ENCODE measurements at regions not wholly inside any gene's neighbourhood (a gene's known extent, or its start where the extent isn't known, plus 50 kb on each side); places are given as distances from the start of the nearest gene placed in this dataset.

DNA sequence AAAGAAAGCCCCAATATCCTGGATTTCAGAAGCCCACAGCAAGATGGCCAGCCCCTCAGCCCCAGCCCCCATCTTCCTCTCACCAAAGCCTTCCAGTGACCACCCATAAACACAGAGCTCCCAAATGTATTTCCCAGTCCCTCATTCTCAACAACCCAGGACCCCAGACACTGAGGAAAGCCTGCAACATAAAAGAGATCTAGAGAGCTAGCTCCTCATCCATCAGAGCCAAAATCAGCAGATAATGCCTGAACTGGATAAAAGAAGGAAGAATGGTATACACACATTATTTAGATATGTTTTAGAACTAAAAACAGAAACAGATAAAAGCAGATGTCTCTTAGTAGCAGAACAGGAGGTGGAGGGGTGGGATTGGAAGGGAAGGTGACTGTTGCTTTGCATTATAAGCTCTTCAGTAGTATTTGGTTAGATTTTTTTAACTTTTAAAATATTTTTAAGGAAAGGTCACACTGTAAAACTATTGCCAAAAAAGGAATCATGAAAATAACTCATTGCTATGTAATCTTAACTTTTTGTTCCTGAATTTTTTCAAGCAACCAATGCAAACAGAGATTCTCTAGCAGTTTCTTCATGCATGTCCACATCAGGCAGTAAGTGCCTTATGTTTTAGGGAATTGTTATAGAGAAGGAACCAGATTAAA, 144.2 kb upstream of the PKDCC start:
- DNase-seq = no peak

DNA sequence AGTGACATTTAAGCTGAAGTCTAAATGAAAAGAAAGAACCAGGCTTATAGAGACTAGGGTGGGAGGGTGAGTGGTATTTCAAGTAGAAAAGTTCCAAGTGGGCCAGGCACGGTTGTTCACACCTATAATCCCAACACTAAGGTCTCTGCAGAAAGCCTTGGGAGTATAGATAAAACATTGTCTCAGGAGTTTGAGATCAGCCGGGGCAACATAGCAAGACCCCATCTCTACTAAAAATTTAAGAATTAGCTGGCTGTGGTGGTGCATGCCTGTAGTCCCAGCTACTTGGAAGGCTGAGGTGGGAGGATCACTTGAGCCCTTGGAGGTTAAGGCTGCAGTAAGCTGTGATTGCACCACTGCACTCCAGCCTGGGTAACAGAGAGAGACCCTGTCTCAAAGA, 143.4 kb upstream of the PKDCC start:
- DNase-seq = no peak

DNA sequence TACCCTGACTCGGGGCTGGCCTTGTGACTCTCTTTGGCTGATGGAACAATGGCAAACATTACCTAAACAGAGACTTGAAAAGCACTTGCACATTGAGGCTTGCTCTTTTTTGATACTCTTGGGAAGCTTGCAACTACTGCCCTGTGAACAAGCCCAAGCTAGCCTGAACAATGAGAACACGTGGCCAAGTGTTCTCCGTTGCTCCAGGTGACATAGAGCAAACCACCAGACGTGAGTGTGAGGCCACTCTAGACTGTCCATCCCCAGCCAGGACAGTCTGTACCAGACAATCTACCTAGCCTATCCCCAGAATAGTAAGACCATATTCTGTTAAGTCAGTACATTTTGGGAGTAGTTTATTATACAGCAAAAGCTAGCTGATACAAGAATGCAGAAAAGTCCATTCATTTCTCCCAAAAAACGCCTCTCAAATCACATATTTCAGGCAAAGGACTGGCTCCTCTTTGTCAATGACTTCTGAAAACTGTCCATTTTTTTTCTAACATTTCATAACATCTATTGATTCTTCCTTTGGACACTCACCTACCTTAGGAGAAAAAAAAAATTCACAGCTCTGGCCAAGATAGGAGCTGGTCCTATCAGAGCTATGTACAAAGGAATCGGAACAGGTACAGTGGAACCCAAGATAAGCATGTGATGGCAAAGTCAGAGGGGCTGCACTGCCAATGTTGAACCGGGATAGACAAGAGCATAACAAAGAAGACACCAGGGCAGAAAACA, 142.1 kb upstream of the PKDCC start:
- no peak for DNase-seq

GRCh38 chr2:41906338-41906725, 141.5 kb upstream of the PKDCC start:
- DNase-seq = no peak

DNA sequence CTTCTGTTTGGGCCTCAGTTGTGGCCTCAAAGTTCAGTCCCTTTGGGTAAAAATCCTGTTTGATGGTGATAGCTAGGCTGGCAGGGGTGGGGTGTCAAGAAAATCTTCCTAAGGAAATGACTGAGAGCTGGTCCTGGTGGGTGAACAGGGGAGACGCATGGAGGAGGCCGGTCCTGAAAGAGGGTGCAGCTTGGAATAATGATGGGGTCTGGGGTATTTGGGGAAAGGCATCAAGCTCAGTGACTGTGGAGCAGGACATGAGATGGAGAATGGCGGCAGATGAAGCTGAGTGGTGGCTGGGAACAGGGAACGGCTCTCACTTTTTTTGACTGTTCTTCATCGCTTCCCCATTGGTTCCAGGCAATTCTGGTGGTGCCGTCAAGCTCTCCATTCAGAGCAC, 140.7 kb upstream of the PKDCC start:
- no peak for DNase-seq

GRCh38 chr2:41907771-41908207, 140.0 kb upstream of the PKDCC start:
- DNase-seq = no peak

DNA sequence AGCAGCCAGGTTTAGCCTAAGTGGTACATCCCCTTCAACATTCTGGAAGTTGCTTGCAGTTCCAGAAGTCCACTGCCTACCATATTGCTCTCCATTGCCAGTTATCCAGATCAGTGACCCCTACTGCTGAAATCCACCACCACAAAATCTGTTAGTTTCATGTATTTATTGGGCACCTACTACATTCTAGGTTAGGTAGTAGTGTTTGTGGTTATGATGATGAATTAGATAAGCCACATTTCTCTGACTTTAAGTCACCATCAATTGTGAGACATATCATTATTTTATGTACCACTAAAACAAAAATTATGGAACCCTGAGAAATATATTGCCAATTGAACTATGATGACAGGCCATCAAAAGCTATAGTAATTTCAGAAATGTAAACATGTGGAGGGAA, 139.5 kb upstream of the PKDCC start:
- no peak for DNase-seq

GRCh38 chr2:41909584-41909983, 138.2 kb upstream of the PKDCC start:
- DNase-seq = no peak

GRCh38 chr2:41910126-41910525, 137.7 kb upstream of the PKDCC start:
- no peak for DNase-seq

- no peak for DNase-seq
Measured at GRCh38 chr2:41911033-41911432, 136.8 kb upstream of the PKDCC start.

- no peak for DNase-seq
Measured at GRCh38 chr2:41912337-41912736, 135.5 kb upstream of the PKDCC start.

DNA sequence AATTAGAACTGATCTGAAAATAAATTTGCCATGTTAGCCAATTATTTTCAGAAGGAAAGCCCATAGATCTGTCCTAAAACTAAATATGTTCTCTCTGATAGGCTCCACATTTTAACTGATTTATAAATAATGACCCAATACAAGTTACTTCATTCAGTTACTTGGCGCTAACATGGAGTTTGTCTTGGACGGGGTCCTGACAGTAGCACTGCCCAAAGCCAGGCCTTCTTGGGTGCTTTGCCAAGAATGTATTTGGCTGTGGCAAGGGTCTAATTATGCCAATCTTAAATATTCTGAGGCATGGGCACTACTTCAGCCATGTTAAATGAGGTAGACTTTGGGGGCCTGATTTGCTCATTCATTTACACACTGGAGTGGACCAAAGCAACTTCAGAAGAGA, 135.0 kb upstream of the PKDCC start:
- DNase-seq = no peak

- no peak for DNase-seq
Measured at GRCh38 chr2:41913311-41913710, 134.5 kb upstream of the PKDCC start.

- no peak for DNase-seq
Measured at GRCh38 chr2:41913921-41914609, 133.8 kb upstream of the PKDCC start.

- no peak for DNase-seq
Measured at GRCh38 chr2:41914936-41915335, 132.9 kb upstream of the PKDCC start.

GRCh38 chr2:41916177-41916576, 131.6 kb upstream of the PKDCC start:
- DNase-seq = no peak

DNA sequence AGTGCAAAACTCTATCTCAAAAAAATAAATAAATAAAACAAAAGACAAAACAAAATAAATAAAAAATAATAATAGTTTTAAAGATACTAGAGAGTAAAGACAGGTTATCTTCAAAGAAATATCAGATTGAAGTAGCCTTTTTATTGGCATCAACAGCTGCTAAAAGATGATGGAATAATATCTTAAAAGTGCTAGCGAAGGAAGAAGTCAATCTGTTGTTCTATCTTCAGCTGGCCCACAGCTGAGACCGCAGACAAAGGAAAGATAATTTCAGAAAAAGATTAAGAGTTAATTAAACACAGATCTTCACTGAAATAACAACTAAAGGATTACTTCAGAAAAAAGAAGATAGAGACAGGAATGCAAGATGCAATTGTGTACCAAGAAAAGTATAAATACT, 130.2 kb upstream of the PKDCC start:
- DNase-seq = no peak

DNA sequence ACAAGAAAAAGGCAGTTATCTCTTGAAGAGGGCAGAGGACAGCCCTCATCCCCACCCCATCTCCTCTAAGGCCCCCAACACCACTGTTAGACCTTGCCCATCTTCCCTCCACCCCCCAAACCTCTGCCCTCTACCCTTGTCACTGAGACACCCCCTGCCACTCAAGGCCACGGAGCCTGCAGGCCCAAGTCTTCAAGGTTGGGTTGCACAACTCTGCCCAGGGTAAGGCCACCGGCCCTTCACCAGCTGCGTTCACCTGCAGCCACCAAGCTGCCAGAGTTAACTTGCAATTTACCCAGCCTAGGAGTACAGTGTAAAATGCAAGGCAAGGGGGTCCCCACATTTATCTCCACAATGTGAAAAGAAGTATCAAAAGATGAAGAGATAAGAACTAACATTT, 128.7 kb upstream of the PKDCC start:
- DNase-seq = no peak

DNA sequence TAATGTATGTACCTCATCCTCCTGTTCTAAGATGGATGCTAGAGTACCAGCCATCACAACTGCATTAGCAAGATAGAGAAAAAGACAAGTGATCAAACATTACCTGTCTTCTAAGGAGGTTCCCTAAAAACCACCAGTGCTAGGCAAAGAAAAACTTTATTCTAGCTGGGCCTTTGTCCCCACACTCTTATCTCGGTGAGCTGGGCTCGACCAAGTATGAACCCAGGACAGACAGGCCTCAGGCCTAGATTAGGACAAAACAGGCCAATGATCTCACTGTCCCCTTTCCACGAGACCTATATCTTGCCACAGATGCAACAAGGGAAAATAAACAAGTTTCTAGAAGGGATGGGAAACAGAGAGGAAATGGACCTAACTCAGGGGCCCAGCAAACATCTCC, 127.6 kb upstream of the PKDCC start:
- DNase-seq = no peak

GRCh38 chr2:41920812-41921211, 127.0 kb upstream of the PKDCC start:
- no peak for DNase-seq

DNA sequence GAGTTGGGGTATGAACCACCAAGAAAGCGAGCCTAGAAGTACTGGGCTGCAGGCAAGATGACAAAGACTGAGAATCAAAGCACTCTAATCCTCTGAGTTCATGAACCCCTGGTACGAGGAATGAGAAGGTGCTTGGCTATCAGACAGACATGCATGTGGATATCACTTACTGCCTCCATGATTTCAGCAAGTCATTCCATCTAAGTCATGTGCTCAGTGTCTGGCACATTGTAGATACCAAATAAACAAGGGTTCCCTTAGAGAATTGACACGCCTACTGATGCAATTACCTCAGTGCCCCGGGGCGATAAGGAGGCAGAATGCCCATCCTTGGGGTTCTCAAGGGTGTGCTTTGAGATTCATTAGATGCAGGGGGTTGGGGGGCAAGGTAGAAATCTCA, 125.6 kb upstream of the PKDCC start:
- DNase-seq = no peak

GRCh38 chr2:41923156-41923786, 124.5 kb upstream of the PKDCC start:
- DNase-seq = no peak

GRCh38 chr2:41924024-41924423, 123.8 kb upstream of the PKDCC start:
- DNase-seq = no peak
